ENCODE measurements at regions not wholly inside any gene's neighbourhood (a gene's known extent, or its start where the extent isn't known, plus 50 kb on each side); places are given as distances from the start of the nearest gene placed in this dataset.

- H3K9me3 ChIP-seq (ENCODE audit: control insufficient read depth in 2 of 2, insufficient read depth in 1 of 2, low read depth in 1 of 2, low read length in 1 of 2): no peaks in the 10 kb centered on the region
- H3K27ac ChIP-seq (ENCODE audit: low read depth in 1 of 3, low read length in 2 of 3): no peak overlapping the region
- WGBS, 3 donors: 60 to 70% (median 65%) methylated on average over 2 of the region's 2 CpGs
- H3K36me3 ChIP-seq (ENCODE audit: control insufficient read depth in 3 of 3, insufficient read depth in 2 of 3, low read depth in 1 of 3, low read length in 3 of 3): no peaks in the 10 kb centered on the region
- FAIRE-seq: no peak
- H3K4me3 ChIP-seq (ENCODE audit: low read depth in 1 of 3, low read length in 3 of 3): no peak overlapping the region
- no peaks in the 10 kb centered on the region for H3K4me1 ChIP-seq (ENCODE audit: control insufficient read depth in 3 of 3, insufficient read depth in 2 of 3, low read depth in 1 of 3, low read length in 2 of 3)
- no peaks in the 10 kb centered on the region for H3K27me3 ChIP-seq (ENCODE audit: control insufficient read depth in 3 of 3, insufficient read depth in 3 of 3, low read length in 3 of 3)
- no peak for DNase-seq
Observed at GRCh38 chr13:81302677-81303076, 961.8 kb upstream of the SPRY2 start.

- no peak overlapping the region for H3K27ac ChIP-seq (ENCODE audit: low read depth in 1 of 3, low read length in 2 of 3)
- no peaks in the 10 kb centered on the region for H3K4me1 ChIP-seq (ENCODE audit: control insufficient read depth in 3 of 3, insufficient read depth in 2 of 3, low read depth in 1 of 3, low read length in 2 of 3)
- H3K36me3 ChIP-seq (ENCODE audit: control insufficient read depth in 3 of 3, insufficient read depth in 2 of 3, low read depth in 1 of 3, low read length in 3 of 3): no peaks in the 10 kb centered on the region
- no peaks in the 10 kb centered on the region for H3K9me3 ChIP-seq (ENCODE audit: control insufficient read depth in 2 of 2, insufficient read depth in 1 of 2, low read depth in 1 of 2, low read length in 1 of 2)
- H3K27me3 ChIP-seq (ENCODE audit: control insufficient read depth in 3 of 3, insufficient read depth in 3 of 3, low read length in 3 of 3): no peaks in the 10 kb centered on the region
- DNase-seq (peak in 1 of 2 donors; percentile 8), FAIRE-seq (no peak)
- no peak overlapping the region for H3K4me3 ChIP-seq (ENCODE audit: low read depth in 1 of 3, low read length in 3 of 3)
Observed at GRCh38 chr13:81302125-81302524, 961.2 kb upstream of the SPRY2 start.

GRCh38 chr13:81295177-81295576 lies 954.3 kb upstream of the SPRY2 start:
- H3K36me3 ChIP-seq (ENCODE audit: control insufficient read depth in 3 of 3, insufficient read depth in 2 of 3, low read depth in 1 of 3, low read length in 3 of 3): no peaks in the 10 kb centered on the region
- no peak overlapping the region for H3K27ac ChIP-seq (ENCODE audit: low read depth in 1 of 3, low read length in 2 of 3)
- FAIRE-seq (no peak), DNase-seq (no peak)
- no peaks in the 10 kb centered on the region for H3K4me1 ChIP-seq (ENCODE audit: control insufficient read depth in 3 of 3, insufficient read depth in 2 of 3, low read depth in 1 of 3, low read length in 2 of 3)
- no peaks in the 10 kb centered on the region for H3K9me3 ChIP-seq (ENCODE audit: control insufficient read depth in 2 of 2, insufficient read depth in 1 of 2, low read depth in 1 of 2, low read length in 1 of 2)
- no peak overlapping the region for H3K4me3 ChIP-seq (ENCODE audit: low read depth in 1 of 3, low read length in 3 of 3)
- H3K27me3 ChIP-seq (ENCODE audit: control insufficient read depth in 3 of 3, insufficient read depth in 3 of 3, low read length in 3 of 3): no peaks in the 10 kb centered on the region

- no peak for DNase-seq
- FAIRE-seq: no peak
- Histone ChIP-seq H3K4me3 (ENCODE audit: low read depth in 1 of 3, low read length in 3 of 3) (no peak overlapping the region), H3K27me3 (ENCODE audit: control insufficient read depth in 3 of 3, insufficient read depth in 3 of 3, low read length in 3 of 3) (no peaks in the 10 kb centered on the region), H3K9me3 (ENCODE audit: control insufficient read depth in 2 of 2, insufficient read depth in 1 of 2, low read depth in 1 of 2, low read length in 1 of 2) (no peaks in the 10 kb centered on the region), H3K36me3 (ENCODE audit: control insufficient read depth in 3 of 3, insufficient read depth in 2 of 3, low read depth in 1 of 3, low read length in 3 of 3) (no peaks in the 10 kb centered on the region), H3K27ac (ENCODE audit: low read depth in 1 of 3, low read length in 2 of 3) (no peak overlapping the region), H3K4me1 (ENCODE audit: control insufficient read depth in 3 of 3, insufficient read depth in 2 of 3, low read depth in 1 of 3, low read length in 2 of 3) (no peaks in the 10 kb centered on the region)
- 66 to 69% (median 67%) methylated on average over 2 of the region's 2 CpGs for WGBS, 3 donors
Observed at GRCh38 chr13:81293594-81294164, 952.8 kb upstream of the SPRY2 start.

GRCh38 chr13:81283561-81283960 lies 942.6 kb upstream of the SPRY2 start:
- DNase-seq: no peak

GRCh38 chr13:81283062-81283461 lies 942.1 kb upstream of the SPRY2 start:
- FAIRE-seq: no peak

More at GRCh38 chr13:81283561-81283960, 942.6 kb upstream of the SPRY2 start:
- Histone ChIP-seq H3K27me3 (ENCODE audit: control insufficient read depth in 3 of 3, insufficient read depth in 3 of 3, low read length in 3 of 3) (no peaks in the 10 kb centered on the region), H3K27ac (ENCODE audit: low read depth in 1 of 3, low read length in 2 of 3) (no peak overlapping the region), H3K36me3 (ENCODE audit: control insufficient read depth in 3 of 3, insufficient read depth in 2 of 3, low read depth in 1 of 3, low read length in 3 of 3) (no peaks in the 10 kb centered on the region), H3K9me3 (ENCODE audit: control insufficient read depth in 2 of 2, insufficient read depth in 1 of 2, low read depth in 1 of 2, low read length in 1 of 2) (peaks cover 0 to 2% of the 10 kb centered on the region in 2 donors), H3K4me3 (ENCODE audit: low read depth in 1 of 3, low read length in 3 of 3) (no peak overlapping the region), H3K4me1 (ENCODE audit: control insufficient read depth in 3 of 3, insufficient read depth in 2 of 3, low read depth in 1 of 3, low read length in 2 of 3) (no peaks in the 10 kb centered on the region)
- no peak for FAIRE-seq

GRCh38 chr13:81275666-81276258 lies 934.8 kb upstream of the SPRY2 start:
- no peak for FAIRE-seq
- 85 to 89% (median 86%) methylated on average over 8 of the region's 8 CpGs for WGBS, 3 donors

More at GRCh38 chr13:81283062-81283461, 942.1 kb upstream of the SPRY2 start:
- Histone ChIP-seq H3K27me3 (ENCODE audit: control insufficient read depth in 3 of 3, insufficient read depth in 3 of 3, low read length in 3 of 3) (no peaks in the 10 kb centered on the region), H3K27ac (ENCODE audit: low read depth in 1 of 3, low read length in 2 of 3) (no peak overlapping the region), H3K36me3 (ENCODE audit: control insufficient read depth in 3 of 3, insufficient read depth in 2 of 3, low read depth in 1 of 3, low read length in 3 of 3) (no peaks in the 10 kb centered on the region), H3K4me1 (ENCODE audit: control insufficient read depth in 3 of 3, insufficient read depth in 2 of 3, low read depth in 1 of 3, low read length in 2 of 3) (no peaks in the 10 kb centered on the region), H3K9me3 (ENCODE audit: control insufficient read depth in 2 of 2, insufficient read depth in 1 of 2, low read depth in 1 of 2, low read length in 1 of 2) (peaks cover 0 to 2% of the 10 kb centered on the region in 2 donors), H3K4me3 (ENCODE audit: low read depth in 1 of 3, low read length in 3 of 3) (no peak overlapping the region)
- 90 to 97% (median 97%) methylated on average over 2 of the region's 2 CpGs for WGBS, 3 donors
- no peak for DNase-seq

GRCh38 chr13:81247711-81248110 lies 906.8 kb upstream of the SPRY2 start:
- no peaks in the 10 kb centered on the region for H3K36me3 ChIP-seq (ENCODE audit: control insufficient read depth in 3 of 3, insufficient read depth in 2 of 3, low read depth in 1 of 3, low read length in 3 of 3)
- no peak for DNase-seq
- no peak overlapping the region for H3K4me3 ChIP-seq (ENCODE audit: low read depth in 1 of 3, low read length in 3 of 3)
- no peak for FAIRE-seq
- no peaks in the 10 kb centered on the region for H3K27me3 ChIP-seq (ENCODE audit: control insufficient read depth in 3 of 3, insufficient read depth in 3 of 3, low read length in 3 of 3)
- WGBS, 3 donors: 80 to 88% (median 82%) methylated on average over 2 of the region's 2 CpGs
- H3K4me1 ChIP-seq (ENCODE audit: control insufficient read depth in 3 of 3, insufficient read depth in 2 of 3, low read depth in 1 of 3, low read length in 2 of 3): no peaks in the 10 kb centered on the region
- H3K9me3 ChIP-seq (ENCODE audit: control insufficient read depth in 2 of 2, insufficient read depth in 1 of 2, low read depth in 1 of 2, low read length in 1 of 2): no peaks in the 10 kb centered on the region
- no peak overlapping the region for H3K27ac ChIP-seq (ENCODE audit: low read depth in 1 of 3, low read length in 2 of 3)

More at GRCh38 chr13:81275666-81276258, 934.8 kb upstream of the SPRY2 start:
- Histone ChIP-seq H3K9me3 (ENCODE audit: control insufficient read depth in 2 of 2, insufficient read depth in 1 of 2, low read depth in 1 of 2, low read length in 1 of 2) (peaks cover 0 to 7% of the 10 kb centered on the region in 2 donors), H3K4me1 (ENCODE audit: control insufficient read depth in 3 of 3, insufficient read depth in 2 of 3, low read depth in 1 of 3, low read length in 2 of 3) (no peaks in the 10 kb centered on the region), H3K36me3 (ENCODE audit: control insufficient read depth in 3 of 3, insufficient read depth in 2 of 3, low read depth in 1 of 3, low read length in 3 of 3) (no peaks in the 10 kb centered on the region), H3K27ac (ENCODE audit: low read depth in 1 of 3, low read length in 2 of 3) (no peak overlapping the region), H3K4me3 (ENCODE audit: low read depth in 1 of 3, low read length in 3 of 3) (no peak overlapping the region), H3K27me3 (ENCODE audit: control insufficient read depth in 3 of 3, insufficient read depth in 3 of 3, low read length in 3 of 3) (no peaks in the 10 kb centered on the region)
- no peak for DNase-seq

- Histone ChIP-seq H3K4me3 (ENCODE audit: low read depth in 1 of 3, low read length in 3 of 3) (no peak overlapping the region), H3K27me3 (ENCODE audit: control insufficient read depth in 3 of 3, insufficient read depth in 3 of 3, low read length in 3 of 3) (no peaks in the 10 kb centered on the region), H3K9me3 (ENCODE audit: control insufficient read depth in 2 of 2, insufficient read depth in 1 of 2, low read depth in 1 of 2, low read length in 1 of 2) (no peaks in the 10 kb centered on the region), H3K27ac (ENCODE audit: low read depth in 1 of 3, low read length in 2 of 3) (no peak overlapping the region), H3K4me1 (ENCODE audit: control insufficient read depth in 3 of 3, insufficient read depth in 2 of 3, low read depth in 1 of 3, low read length in 2 of 3) (no peaks in the 10 kb centered on the region), H3K36me3 (ENCODE audit: control insufficient read depth in 3 of 3, insufficient read depth in 2 of 3, low read depth in 1 of 3, low read length in 3 of 3) (no peaks in the 10 kb centered on the region)
- 74 to 83% (median 78%) methylated on average over 6 of the region's 6 CpGs for WGBS, 3 donors
- FAIRE-seq (no peak), DNase-seq (no peak)
Observed at GRCh38 chr13:81246556-81246955, 905.6 kb upstream of the SPRY2 start.

Measured in small intestine (tissue), 7 donors.